Activated T-cell treated with anti-CD3 and anti-CD28 coated beads for 4 hours (primary cell): ENCODE measurements at regions not wholly inside any gene's neighbourhood (a gene's known extent, or its start where the extent isn't known, plus 50 kb on each side); places are given as distances from the start of the nearest gene placed in this dataset.
"Not testable (repeated sequence)": the region's sequence is repeated elsewhere in the genome, so short reads cannot be mapped to it uniquely, and the experiment has no call there.

ENCODE experiments used
- DNase-seq: peaks from one replicate; pipeline ENCODE4 v3.0.0-alpha.2; 2020

- DNase-seq = no peak
Measured at GRCh38 chr11:11220786-11221185, 132.3 kb downstream of the CSNK2A3 start.

- no peak for DNase-seq
Measured at GRCh38 chr11:11218629-11218986, 134.4 kb downstream of the CSNK2A3 start.

- no peak for DNase-seq
Measured at GRCh38 chr11:11217929-11218628, 135.0 kb downstream of the CSNK2A3 start.

- no peak for DNase-seq
Measured at GRCh38 chr11:11217289-11217928, 135.6 kb downstream of the CSNK2A3 start.

GRCh38 chr11:11215944-11216343 is 137.1 kb downstream of the CSNK2A3 start:
- no peak for DNase-seq

- no peak for DNase-seq
Measured at GRCh38 chr11:11215058-11215815, 137.8 kb downstream of the CSNK2A3 start.

GRCh38 chr11:11213117-11213516 is 139.9 kb downstream of the CSNK2A3 start:
- DNase-seq = no peak

- DNase-seq = no peak
Measured at GRCh38 chr11:11211888-11212287, 141.2 kb downstream of the CSNK2A3 start.

- DNase-seq = no peak
Measured at GRCh38 chr11:11211186-11211585, 141.9 kb downstream of the CSNK2A3 start.

- DNase-seq = no peak
Measured at GRCh38 chr11:11210446-11210845, 142.6 kb downstream of the CSNK2A3 start.

GRCh38 chr11:11209967-11210366 is 143.1 kb downstream of the CSNK2A3 start:
- DNase-seq = no peak

- no peak for DNase-seq
Measured at GRCh38 chr11:11208994-11209393, 144.1 kb downstream of the CSNK2A3 start.

GRCh38 chr11:11207428-11207827 is 145.6 kb downstream of the CSNK2A3 start:
- DNase-seq = no peak

- no peak for DNase-seq
Measured at GRCh38 chr11:11206484-11206883, 146.6 kb downstream of the CSNK2A3 start.

- DNase-seq = no peak
Measured at GRCh38 chr11:11202885-11203284, 150.2 kb downstream of the CSNK2A3 start.

- not testable (repeated sequence) for DNase-seq
Measured at GRCh38 chr11:11201302-11201701, 151.7 kb downstream of the CSNK2A3 start.

- no peak for DNase-seq
Measured at GRCh38 chr11:11192541-11192940, 160.5 kb downstream of the CSNK2A3 start.

GRCh38 chr11:11189506-11189905 is 163.5 kb downstream of the CSNK2A3 start:
- no peak for DNase-seq

GRCh38 chr11:11186249-11186648 is 166.8 kb downstream of the CSNK2A3 start:
- no peak for DNase-seq

- no peak for DNase-seq
Measured at GRCh38 chr11:11182261-11182660, 170.8 kb downstream of the CSNK2A3 start.

- DNase-seq = no peak
Measured at GRCh38 chr11:11178671-11179638, 174.1 kb downstream of the CSNK2A3 start.

GRCh38 chr11:11177156-11177808 is 175.8 kb downstream of the CSNK2A3 start:
- DNase-seq = no peak
